Fibroblast of lung (primary cell): ENCODE measurements at regions not wholly inside any gene's neighbourhood (a gene's known extent, or its start where the extent isn't known, plus 50 kb on each side); places are given as distances from the start of the nearest gene placed in this dataset.

Experiments
- EZH2 ChIP-seq: IDR thresholded peaks from 2 replicates; pipeline ENCODE4 v1.5.1; 2012; ENCODE audit warnings: low read length, control low read depth, mild to moderate bottlenecking; ENCODE audit errors: missing control alignments
- TF ChIP-seq, protein P1 (sequence below), 2 donors: IDR thresholded peaks in 1 of 2; conservative IDR thresholded peaks in 1 of 2; 1 replicate in 1 of 2; 2 replicates in 1 of 2; pipeline ENCODE4 v1.5.1; 2011 to 2012; ENCODE audit warnings: low read length in 2 of 2, control low read depth in 1 of 2, inconsistent platforms in 1 of 2, low read depth in 1 of 2, mild to moderate bottlenecking in 1 of 2

DNA sequence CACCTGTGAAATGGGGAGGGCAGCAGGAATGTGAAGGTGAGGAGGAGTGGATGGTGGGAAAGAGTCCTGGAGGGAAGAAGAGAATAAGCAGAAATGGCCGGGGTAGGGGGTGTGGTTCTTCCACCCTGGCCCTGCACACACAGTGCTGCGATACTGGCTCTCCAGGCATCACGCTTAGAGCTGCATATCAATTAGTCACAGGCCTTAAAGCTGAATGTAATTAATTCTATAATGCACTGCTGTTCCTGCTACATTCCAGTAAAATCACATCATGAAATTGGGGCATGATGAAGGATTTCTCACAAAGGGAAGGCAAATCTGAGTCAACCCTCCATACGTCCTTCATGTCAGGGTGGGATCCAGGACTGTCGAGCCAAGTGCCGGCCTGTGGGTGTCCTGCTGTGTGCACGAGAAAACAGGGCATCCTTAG lies 566.1 kb downstream of the BCL11B start:
- TF ChIP-seq, protein P1, sequence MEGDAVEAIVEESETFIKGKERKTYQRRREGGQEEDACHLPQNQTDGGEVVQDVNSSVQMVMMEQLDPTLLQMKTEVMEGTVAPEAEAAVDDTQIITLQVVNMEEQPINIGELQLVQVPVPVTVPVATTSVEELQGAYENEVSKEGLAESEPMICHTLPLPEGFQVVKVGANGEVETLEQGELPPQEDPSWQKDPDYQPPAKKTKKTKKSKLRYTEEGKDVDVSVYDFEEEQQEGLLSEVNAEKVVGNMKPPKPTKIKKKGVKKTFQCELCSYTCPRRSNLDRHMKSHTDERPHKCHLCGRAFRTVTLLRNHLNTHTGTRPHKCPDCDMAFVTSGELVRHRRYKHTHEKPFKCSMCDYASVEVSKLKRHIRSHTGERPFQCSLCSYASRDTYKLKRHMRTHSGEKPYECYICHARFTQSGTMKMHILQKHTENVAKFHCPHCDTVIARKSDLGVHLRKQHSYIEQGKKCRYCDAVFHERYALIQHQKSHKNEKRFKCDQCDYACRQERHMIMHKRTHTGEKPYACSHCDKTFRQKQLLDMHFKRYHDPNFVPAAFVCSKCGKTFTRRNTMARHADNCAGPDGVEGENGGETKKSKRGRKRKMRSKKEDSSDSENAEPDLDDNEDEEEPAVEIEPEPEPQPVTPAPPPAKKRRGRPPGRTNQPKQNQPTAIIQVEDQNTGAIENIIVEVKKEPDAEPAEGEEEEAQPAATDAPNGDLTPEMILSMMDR (conservative IDR thresholded peaks at IDR 0.05 in 1 of 2, IDR thresholded peaks at IDR 0.05 in 1 of 2; ENCODE audit: low read depth in 1 of 2, low read length in 2 of 2), result no peak
- no peak for TF ChIP-seq EZH2
